GM10266 (cell line): ENCODE measurements at regions not wholly inside any gene's neighbourhood (a gene's known extent, or its start where the extent isn't known, plus 50 kb on each side); places are given as distances from the start of the nearest gene placed in this dataset.

Source experiments
- DNase-seq: peaks from one replicate; pipeline ENCODE4 v3.0.0; 2012; ENCODE audit errors: extremely low spot score
- CTCF ChIP-seq: IDR thresholded peaks from 2 replicates; pipeline ENCODE4 v1.5.1; 2012; ENCODE audit warnings: mild to moderate bottlenecking, low read depth; ENCODE audit not compliant: control insufficient read depth, insufficient read depth; ENCODE audit errors: missing control alignments

DNA sequence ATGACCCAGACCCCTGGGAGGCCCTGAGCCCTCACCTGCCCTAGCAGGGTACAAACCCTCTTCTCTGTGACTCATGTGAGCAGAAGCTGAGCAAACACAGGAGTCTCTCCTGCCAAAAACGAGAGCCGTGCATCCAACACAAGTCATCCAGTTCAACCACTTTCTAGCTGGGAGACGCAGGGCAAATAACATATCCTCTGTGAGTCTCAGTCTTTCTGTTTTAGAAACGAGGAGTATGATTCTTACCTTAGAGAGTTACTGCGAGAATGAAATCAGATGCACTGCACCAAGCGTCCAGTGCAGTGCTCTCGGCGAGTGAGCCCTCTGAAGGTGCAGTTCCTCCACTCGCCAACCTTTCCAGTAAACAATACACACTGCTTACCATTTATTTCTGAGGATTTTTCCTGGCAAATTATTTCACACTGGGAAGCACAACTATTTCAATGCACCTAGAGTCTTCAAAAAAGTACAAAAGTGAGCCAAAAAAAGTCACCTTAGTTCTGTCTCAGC lies 331.8 kb upstream of the MYT1L start:
- no peak for DNase-seq
- no peak for TF ChIP-seq CTCF

DNA sequence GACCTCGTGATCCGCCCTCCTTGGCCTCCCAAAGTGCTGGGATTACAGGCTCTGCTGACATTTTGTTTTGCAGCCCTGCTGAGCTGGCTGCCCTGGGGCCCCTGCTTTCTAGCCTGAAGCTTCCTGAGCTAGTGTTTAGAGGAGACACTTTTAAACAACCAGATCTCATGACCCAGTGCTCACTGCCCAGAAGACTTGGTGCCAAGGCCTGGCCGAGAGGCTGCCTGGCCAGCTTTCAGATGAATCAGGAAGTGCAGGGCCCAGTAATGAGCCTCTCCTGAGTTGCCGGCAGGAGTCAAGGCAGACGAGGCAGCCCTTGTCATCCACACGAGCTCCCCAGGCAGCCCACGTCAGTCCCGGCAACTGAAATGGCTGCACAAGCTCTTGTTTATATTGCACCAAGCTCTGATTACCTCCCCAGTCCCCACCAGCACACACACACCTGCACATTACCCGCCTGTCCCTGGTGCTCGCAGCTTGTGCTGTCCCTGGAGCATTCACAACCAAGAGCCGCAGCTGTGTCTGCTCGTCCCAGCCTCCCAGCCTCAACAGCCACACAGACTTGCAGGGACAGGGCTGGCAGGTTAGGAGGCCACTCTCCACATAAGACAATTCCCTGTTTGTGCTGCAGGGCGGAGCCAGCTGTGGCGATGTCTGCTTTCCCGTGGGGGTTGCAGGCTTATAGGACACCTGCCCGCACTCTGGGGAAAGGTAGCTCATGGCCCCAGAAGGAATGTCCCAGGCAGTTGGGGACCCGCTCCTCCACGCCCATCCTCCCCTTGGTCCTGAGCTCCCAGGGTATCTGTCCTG lies 331.2 kb upstream of the MYT1L start:
- no peak for TF ChIP-seq CTCF
- no peak for DNase-seq

GRCh38 chr2:2660789-2661355 lies 329.8 kb upstream of the MYT1L start:
- DNase-seq: no peak
- no peak for TF ChIP-seq CTCF

- DNase-seq: no peak
- no peak for TF ChIP-seq CTCF
Measured at GRCh38 chr2:2657121-2657962, 326.3 kb upstream of the MYT1L start.

DNA sequence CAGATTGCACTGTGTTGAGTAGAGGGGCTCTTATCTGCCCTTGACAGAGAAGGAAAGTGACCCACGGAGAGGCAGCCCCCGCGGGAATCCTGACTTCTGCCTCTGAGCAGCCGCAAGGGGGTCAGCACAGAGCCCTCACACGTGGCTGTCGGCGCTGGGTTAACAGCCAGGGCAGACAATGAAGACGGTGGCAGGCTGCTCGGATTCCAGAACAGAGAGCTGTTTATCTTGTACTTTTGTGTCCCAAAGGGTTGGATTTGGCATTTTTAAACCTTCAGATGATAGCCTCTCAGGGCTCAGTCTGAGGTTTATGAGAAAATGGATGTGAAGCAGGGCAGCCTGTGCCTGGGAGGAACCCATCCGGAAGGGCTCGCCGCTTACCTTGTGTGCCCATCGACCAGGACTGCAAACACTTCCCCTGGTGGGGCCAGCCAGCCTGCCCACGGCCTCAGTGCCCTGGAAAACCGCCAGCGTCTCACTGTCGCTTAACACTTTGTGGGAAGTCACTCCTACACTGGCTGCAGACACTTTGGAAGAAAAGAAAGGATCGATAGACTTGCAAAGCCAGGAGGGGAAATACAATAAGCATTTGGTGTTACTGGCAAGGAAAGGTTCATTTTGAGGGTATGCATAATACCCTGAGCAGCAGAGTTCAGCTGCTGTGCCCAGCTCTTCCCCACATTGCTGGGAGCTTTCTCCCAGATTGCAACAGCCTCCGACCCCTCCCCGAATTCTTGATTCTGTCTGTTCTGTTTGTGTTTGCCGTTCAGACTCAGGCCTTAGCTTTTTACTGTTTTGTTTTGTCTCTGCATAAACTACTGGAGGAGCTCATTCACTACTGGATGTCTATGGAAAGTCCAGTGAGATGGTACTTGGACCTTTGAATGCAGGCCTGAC lies 325.3 kb upstream of the MYT1L start:
- no peak for TF ChIP-seq CTCF
- DNase-seq: no peak

DNA sequence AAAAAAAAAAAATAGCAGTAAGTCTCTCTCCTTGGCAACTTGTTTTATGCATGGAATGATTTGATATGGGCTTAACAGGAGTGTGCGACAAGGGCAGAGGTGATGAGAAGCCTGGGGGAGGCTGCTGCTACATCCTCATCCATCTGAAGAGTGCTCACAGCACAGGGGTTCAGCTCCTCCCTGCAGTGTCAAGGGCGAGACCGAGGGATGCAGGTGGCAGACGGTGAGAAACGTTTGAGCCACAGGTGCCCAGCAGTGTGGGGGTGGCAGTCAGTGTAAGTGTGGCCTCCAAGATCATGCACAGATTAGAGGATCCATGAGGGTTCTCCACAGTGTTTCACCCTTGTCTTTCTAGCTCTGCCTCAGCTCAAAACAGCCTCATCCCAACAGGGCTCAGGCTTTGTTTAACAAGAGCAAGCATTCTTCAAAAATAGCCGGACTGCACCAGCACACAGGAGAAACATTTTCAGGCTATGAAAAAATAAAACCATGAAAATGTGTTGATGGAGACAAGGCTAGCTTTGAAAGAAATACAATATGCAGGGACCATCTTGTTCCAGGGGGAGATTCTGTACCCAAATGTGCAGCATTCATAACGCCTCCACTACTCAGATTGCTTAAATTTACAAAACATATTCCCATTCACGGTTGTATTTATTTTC lies 324.5 kb upstream of the MYT1L start:
- no peak for TF ChIP-seq CTCF
- no peak for DNase-seq
